HepG2 (cell line): ENCODE measurements at regions not wholly inside any gene's neighbourhood (a gene's known extent, or its start where the extent isn't known, plus 50 kb on each side); places are given as distances from the start of the nearest gene placed in this dataset.

Experiments used
- BRD4 ChIP-seq: sonication (generic); formaldehyde crosslinking; IDR thresholded peaks from 2 replicates; pipeline ENCODE4 v1.4.0; 2020; ENCODE audit warnings: missing genetic modification reagents
- GATAD1 ChIP-seq: IDR thresholded peaks from 2 replicates; pipeline ENCODE4 v1.6.1; 2016; ENCODE audit warnings: missing genetic modification reagents, missing compliant biosample characterization
- HDAC2 ChIP-seq: sonication (generic); formaldehyde crosslinking; IDR thresholded peaks from 2 replicates; pipeline ENCODE4 v1.4.0; 2020; ENCODE audit warnings: missing genetic modification reagents
- HMG20B ChIP-seq: conservative IDR thresholded peaks from 2 replicates; pipeline ENCODE4 v1.6.1; 2016; ENCODE audit warnings: missing genetic modification reagents, missing compliant biosample characterization
- IRF2 ChIP-seq: IDR thresholded peaks from 2 replicates; pipeline ENCODE4 v1.6.1; 2018; ENCODE audit warnings: missing genetic modification reagents, missing compliant biosample characterization
- NR2C2 ChIP-seq: sonication (generic); formaldehyde crosslinking; IDR thresholded peaks from 2 replicates; pipeline ENCODE4 v1.4.0; 2020; ENCODE audit warnings: missing genetic modification reagents, mild to moderate bottlenecking, moderate library complexity, borderline replicate concordance
- ONECUT2 ChIP-seq: sonication (generic); formaldehyde crosslinking; IDR thresholded peaks from 2 replicates; pipeline ENCODE4 v1.4.0; 2020; ENCODE audit warnings: missing genetic modification reagents
- RARG ChIP-seq: sonication (generic); formaldehyde crosslinking; IDR thresholded peaks from 2 replicates; pipeline ENCODE4 v1.4.0; 2020; ENCODE audit warnings: low read depth, mild to moderate bottlenecking, missing genetic modification reagents
- SETDB1 ChIP-seq: sonication (generic); formaldehyde crosslinking; IDR thresholded peaks from 2 replicates; pipeline ENCODE4 v1.5.1; 2020; ENCODE audit warnings: missing genetic modification reagents, mild to moderate bottlenecking, borderline replicate concordance
- TBP ChIP-seq: sonication (generic); formaldehyde crosslinking; IDR thresholded peaks from 2 replicates; pipeline ENCODE4 v1.5.0; 2020; ENCODE audit warnings: missing genetic modification reagents
- TOE1 ChIP-seq: sonication (generic); formaldehyde crosslinking; IDR thresholded peaks from 2 replicates; pipeline ENCODE4 v1.4.0; 2020; ENCODE audit warnings: mild to moderate bottlenecking, missing genetic modification reagents
- TOPORS ChIP-seq: sonication (generic); formaldehyde crosslinking; IDR thresholded peaks from 2 replicates; pipeline ENCODE4 v1.8.0; 2023; ENCODE audit warnings: mild to moderate bottlenecking, missing genetic modification reagents
- ZNF101 ChIP-seq: sonication (generic); formaldehyde crosslinking; IDR thresholded peaks from 2 replicates; pipeline ENCODE4 v1.4.0; 2020; ENCODE audit warnings: mild to moderate bottlenecking, low read depth, missing genetic modification reagents, borderline replicate concordance
- ZNF326 ChIP-seq: sonication (generic); formaldehyde crosslinking; IDR thresholded peaks from 2 replicates; pipeline ENCODE4 v1.4.0; 2020; ENCODE audit warnings: missing genetic modification reagents, borderline replicate concordance
- ZNF570 ChIP-seq: sonication (generic); formaldehyde crosslinking; IDR thresholded peaks from 2 replicates; pipeline ENCODE4 v1.4.0; 2020; ENCODE audit warnings: mild to moderate bottlenecking, missing genetic modification reagents, borderline replicate concordance
- ZNF616 ChIP-seq: sonication (generic); formaldehyde crosslinking; IDR thresholded peaks from 2 replicates; pipeline ENCODE4 v1.5.0; 2020; ENCODE audit warnings: low read depth, mild to moderate bottlenecking, missing genetic modification reagents
- ZNF768 ChIP-seq: sonication (generic); formaldehyde crosslinking; IDR thresholded peaks from 2 replicates; pipeline ENCODE4 v1.4.0; 2020; ENCODE audit warnings: missing genetic modification reagents
- ZNF850 ChIP-seq: sonication (generic); formaldehyde crosslinking; conservative IDR thresholded peaks from 2 replicates; pipeline ENCODE4 v1.9.0; 2021; ENCODE audit warnings: mild to moderate bottlenecking, missing genetic modification reagents
- ZSCAN22 ChIP-seq: sonication (generic); formaldehyde crosslinking; IDR thresholded peaks from 2 replicates; pipeline ENCODE4 v1.4.0; 2020; ENCODE audit warnings: mild to moderate bottlenecking, missing genetic modification reagents
- TF ChIP-seq, protein P1 (sequence below): IDR thresholded peaks from 2 replicates; pipeline ENCODE4 v1.6.1; 2016; ENCODE audit warnings: mild to moderate bottlenecking, missing biosample characterization, missing genetic modification reagents
- TF ChIP-seq, protein P2 (sequence below): sonication (generic); formaldehyde crosslinking; IDR thresholded peaks from 2 replicates; pipeline ENCODE4 v1.4.0; 2020; ENCODE audit warnings: missing genetic modification reagents
- TF ChIP-seq, protein P3 (sequence below): sonication (generic); formaldehyde crosslinking; IDR thresholded peaks from 2 replicates; pipeline ENCODE4 v1.4.0; 2020; ENCODE audit warnings: missing genetic modification reagents, borderline replicate concordance

DNA sequence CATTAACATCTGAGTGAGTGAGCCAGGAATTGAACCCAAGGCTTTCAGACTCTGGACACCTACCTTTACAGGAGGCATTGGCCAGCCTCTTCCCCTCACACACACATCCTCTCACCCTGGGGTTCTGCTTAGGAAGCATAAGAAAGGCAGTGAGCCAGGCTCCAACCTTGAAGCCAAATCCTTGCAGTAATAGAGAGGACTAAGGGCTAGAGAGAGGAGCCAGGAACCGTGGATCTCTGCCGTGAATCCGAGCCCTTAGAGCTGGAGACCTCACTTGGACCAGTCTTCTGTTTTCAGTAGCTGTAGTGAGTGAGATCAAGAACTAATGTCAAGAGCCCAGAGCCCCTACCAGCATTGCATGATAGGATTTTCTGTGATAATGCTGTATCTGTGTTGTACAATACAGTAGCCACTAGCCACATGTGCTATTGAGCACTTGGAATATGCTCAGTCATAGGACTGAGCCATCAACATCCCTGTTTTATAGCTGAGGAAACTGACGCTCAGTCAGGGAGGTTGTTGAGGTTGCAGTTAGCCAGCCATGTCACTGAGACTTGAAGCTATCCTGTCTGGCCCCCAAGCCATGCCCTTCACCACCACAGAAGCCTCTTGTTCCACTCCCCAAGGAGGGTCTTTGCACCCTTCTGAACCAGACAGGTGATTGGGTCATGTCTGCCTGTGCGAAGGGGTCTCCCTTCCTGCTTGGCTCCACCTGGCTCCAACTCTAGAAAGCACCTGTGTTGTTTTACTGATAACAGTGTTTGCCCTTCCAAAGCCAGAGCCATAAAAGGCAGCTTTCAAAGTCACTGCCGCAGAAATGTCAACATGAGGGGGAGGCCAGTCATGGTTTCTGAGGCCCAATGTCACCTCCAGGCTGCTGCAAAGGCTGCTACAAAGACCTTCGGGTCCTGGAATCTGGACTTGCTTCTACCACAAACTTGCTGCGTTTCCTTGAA, 101.1 kb upstream of the JUN start (continued):
- TF ChIP-seq ZNF570 (no peak), RARG (CRISPR knock-in tag) (no peak), TOE1 (CRISPR knock-in tag) (0 out of 2 replicates have a peak, but pooled peaks have one; percentile 46), IRF2 (CRISPR knock-in tag) (peak; percentile 94), ZNF326 (CRISPR knock-in tag) (no peak), NR2C2 (peak; percentile 80), ZNF850 (no peak), SETDB1 (CRISPR knock-in tag) (no peak), GATAD1 (CRISPR knock-in tag) (peak; percentile 72; the same call in 1 of the 2 replicates), ZSCAN22 (CRISPR knock-in tag) (no peak), HDAC2 (peak; percentile 100), ZNF101 (CRISPR knock-in tag) (no peak), ZNF768 (CRISPR knock-in tag) (no peak; the same call in 1 of the 2 replicates), TOPORS (CRISPR knock-in tag) (peak; percentile 76), BRD4 (CRISPR knock-in tag) (peak; percentile 59; the same call in 1 of the 2 replicates), ZNF616 (CRISPR knock-in tag) (no peak), HMG20B (peak; percentile 97), TBP (CRISPR knock-in tag) (no peak), ONECUT2 (peak; percentile 54)
- TF ChIP-seq, protein P1, sequence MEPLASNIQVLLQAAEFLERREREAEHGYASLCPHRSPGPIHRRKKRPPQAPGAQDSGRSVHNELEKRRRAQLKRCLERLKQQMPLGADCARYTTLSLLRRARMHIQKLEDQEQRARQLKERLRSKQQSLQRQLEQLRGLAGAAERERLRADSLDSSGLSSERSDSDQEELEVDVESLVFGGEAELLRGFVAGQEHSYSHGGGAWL (CRISPR knock-in tag) = 0 out of 2 replicates have a peak, but pooled peaks have one; percentile 36
- TF ChIP-seq, protein P2, sequence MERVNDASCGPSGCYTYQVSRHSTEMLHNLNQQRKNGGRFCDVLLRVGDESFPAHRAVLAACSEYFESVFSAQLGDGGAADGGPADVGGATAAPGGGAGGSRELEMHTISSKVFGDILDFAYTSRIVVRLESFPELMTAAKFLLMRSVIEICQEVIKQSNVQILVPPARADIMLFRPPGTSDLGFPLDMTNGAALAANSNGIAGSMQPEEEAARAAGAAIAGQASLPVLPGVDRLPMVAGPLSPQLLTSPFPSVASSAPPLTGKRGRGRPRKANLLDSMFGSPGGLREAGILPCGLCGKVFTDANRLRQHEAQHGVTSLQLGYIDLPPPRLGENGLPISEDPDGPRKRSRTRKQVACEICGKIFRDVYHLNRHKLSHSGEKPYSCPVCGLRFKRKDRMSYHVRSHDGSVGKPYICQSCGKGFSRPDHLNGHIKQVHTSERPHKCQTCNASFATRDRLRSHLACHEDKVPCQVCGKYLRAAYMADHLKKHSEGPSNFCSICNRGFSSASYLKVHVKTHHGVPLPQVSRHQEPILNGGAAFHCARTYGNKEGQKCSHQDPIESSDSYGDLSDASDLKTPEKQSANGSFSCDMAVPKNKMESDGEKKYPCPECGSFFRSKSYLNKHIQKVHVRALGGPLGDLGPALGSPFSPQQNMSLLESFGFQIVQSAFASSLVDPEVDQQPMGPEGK = peak; percentile 96
- TF ChIP-seq, protein P3, sequence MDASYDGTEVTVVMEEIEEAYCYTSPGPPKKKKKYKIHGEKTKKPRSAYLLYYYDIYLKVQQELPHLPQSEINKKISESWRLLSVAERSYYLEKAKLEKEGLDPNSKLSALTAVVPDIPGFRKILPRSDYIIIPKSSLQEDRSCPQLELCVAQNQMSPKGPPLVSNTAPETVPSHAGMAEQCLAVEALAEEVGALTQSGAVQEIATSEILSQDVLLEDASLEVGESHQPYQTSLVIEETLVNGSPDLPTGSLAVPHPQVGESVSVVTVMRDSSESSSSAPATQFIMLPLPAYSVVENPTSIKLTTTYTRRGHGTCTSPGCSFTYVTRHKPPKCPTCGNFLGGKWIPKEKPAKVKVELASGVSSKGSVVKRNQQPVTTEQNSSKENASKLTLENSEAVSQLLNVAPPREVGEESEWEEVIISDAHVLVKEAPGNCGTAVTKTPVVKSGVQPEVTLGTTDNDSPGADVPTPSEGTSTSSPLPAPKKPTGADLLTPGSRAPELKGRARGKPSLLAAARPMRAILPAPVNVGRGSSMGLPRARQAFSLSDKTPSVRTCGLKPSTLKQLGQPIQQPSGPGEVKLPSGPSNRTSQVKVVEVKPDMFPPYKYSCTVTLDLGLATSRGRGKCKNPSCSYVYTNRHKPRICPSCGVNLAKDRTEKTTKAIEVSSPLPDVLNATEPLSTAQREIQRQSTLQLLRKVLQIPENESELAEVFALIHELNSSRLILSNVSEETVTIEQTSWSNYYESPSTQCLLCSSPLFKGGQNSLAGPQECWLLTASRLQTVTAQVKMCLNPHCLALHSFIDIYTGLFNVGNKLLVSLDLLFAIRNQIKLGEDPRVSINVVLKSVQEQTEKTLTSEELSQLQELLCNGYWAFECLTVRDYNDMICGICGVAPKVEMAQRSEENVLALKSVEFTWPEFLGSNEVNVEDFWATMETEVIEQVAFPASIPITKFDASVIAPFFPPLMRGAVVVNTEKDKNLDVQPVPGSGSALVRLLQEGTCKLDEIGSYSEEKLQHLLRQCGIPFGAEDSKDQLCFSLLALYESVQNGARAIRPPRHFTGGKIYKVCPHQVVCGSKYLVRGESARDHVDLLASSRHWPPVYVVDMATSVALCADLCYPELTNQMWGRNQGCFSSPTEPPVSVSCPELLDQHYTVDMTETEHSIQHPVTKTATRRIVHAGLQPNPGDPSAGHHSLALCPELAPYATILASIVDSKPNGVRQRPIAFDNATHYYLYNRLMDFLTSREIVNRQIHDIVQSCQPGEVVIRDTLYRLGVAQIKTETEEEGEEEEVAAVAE (CRISPR knock-in tag) = no peak; the same call in none of the 2 replicates
